Islet of Langerhans (tissue), 1 donor: ENCODE measurements at regions not wholly inside any gene's neighbourhood (a gene's known extent, or its start where the extent isn't known, plus 50 kb on each side); places are given as distances from the start of the nearest gene placed in this dataset.

Source experiments
- FAIRE-seq: peaks from one replicate; lab custom pipeline; 2011; peaks lifted over from hg19 to GRCh38; lab: Jason Lieb, UNC

DNA sequence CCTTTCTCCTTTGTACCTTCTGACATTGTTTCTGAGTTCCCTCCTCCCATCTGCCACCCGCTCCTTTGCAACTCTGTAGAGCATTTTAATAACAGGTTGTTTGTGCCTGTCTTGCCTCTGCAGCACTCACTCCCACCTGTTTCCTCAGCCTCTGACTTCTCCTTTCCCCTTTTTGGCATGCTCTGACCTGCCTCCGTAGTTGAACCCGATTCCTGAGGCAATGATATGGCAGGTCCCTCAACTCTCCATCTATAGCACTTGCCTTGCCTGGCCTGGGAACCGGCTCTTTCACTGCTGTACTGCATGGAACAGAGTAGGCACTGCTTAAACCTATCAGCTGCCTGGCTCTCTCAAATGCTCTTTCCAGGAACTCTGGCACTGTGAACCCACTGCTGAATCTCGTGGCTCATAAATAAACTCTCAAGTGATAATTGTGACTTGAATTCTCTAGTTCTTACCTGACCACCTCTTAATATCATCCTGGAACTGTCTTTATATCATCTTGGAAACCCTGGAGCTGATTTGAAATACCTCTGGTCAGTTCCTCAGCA lies 50.3 kb downstream of the UTRN start:
- no peak for FAIRE-seq

DNA sequence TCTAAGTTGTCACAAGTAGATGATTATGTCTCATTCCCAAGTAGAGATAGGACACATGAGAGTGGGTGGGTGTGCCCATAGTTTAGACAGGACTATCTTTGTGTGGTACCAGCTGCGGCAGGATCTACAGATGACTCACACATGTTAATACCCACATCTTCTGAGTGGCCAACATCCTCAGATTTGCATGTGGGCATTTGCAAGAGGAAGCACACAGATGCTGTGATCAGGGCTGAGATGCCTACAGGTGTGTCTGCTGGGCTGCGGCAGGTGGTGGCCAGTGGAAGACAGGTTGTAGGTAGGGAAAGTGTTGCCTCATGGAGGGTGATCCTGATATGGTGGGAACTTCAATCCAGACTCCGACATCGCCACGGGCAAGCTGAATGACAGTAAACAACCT lies 50.8 kb downstream of the UTRN start:
- FAIRE-seq: no peak

DNA sequence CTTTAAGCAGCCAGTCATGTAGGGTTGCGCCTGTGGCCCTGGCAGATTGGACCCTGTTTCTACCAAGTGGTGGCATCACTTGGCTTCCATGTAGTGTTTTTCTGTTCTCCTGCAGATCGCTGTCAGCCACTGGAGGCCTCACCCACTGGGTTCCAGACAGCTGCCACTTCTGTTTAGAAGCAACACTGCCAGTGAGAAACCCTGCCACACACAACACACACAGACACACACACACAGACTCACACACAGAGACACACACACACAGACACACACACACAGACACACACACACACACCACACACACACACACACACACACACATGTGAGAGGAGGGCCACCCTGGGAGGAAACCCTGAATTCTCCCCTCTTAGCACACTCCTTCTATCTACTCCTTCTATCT lies 51.8 kb downstream of the UTRN start:
- FAIRE-seq: no peak

DNA sequence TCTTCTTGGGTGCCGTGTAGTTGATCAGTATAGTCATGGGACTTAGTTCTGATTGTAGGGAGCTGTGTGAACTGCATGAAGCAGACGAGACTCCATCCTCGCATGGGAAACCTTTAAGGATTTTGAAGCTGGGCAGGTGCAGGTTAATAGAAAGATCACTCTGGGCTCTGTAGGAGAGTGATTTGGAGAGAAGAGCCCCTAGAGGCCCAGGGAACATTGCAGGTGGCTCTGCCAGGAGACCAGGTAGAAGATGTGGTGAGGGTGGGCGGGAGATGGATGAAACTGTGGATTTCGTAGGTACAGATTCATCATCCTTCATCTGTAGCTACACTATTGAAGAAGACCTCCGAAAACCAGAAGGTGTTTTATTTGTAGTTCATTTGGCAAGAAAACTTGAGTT lies 53.3 kb downstream of the UTRN start:
- no peak for FAIRE-seq

DNA sequence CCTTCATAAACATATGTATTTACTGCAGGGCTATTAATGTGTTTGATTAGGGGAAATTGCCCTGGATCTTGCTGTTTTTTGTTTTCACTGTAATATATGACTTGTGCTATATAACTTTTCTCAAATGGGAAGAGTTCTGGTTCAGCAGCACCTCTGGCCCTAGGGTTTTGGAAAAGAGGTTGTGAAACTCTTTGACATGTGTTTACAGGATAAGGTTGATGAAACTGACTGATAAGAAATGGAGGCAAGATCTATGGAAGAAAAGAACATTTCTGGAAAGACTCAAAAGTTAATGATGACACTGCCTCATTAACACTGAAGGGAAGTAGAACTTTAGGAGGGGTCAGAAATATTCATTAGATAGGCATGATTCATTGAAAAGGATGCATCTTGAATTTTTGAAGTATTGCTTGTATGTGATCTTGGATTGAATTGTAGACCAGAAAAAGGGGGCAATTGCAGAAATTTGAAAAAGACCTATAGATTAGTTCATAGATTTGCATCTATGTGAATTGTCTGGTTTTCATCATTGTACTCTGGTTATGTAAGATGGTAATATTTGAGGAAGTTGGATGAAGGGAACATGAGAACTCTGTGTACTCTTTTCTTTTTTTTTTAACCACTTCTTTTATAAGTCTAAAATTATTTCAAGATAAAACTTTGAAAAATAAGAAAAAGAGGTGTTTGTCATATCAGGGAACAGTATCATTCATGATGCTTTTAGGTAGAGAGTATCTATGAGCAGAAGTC lies 54.0 kb downstream of the UTRN start:
- no peak for FAIRE-seq

DNA sequence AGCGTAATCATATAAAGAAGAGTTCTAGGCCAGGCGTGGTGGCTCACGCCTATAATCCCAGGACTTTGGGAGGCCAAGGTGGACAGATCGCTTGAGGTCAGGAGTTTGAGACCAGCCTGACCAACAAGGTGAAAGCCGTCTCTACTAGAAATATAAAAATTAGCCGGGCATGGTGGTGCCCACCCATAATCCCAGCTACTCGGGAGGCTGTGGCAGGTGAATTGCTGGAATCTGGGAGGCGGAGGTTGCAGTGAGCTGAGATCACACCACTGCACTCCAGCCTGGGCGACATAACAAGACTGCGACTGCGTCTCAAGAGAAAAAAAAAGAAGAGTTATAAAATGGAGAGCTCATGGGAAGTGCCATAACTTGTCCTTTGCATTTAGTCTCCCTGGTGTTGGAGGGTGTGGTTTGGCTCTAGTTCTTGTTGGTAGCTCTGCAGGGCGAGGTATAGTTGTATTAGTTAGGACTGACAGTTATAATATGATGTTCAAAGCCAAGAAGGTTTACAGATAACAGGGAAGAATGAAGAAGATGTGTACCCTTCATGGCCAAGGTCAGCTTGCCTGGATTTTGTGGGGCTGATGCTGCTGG lies 54.8 kb downstream of the UTRN start:
- FAIRE-seq: no peak

DNA sequence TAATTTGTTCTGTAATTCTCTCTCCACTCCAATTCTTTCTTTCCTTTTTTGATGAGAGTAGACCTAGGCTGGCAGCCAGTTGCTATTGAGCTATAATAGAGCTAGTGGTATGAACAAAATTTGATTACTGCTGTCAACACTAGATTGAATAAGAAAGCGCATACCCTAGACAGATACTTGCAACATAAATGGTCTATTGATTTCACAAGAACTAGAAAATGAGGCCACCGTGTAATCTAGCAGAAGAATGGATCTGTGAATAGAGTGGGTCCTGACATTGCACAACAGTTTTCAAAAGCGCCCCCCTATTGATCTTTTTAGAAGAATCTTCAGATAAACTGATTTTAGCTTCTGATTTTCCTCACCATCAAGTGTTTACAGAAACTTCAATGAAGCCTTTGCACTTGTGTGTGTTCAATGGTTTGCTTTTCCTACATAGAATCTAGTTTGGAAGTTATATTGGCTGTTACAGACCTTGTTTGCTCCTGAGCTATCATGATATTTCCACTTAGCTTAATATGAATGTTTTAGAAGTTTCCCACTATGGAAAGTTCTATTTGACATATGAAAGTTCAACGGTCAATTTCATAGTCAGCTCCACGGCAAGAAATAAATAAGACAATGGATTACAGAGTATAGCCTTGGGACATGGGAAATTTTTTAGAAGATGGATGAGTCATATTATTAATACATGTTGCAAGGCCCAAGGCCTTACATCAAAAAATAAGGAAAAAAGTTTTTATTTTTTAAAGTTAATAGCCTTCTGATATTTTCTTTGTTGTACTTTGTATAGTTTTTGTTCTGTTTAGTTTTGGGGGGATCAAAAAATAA lies 55.6 kb downstream of the UTRN start:
- FAIRE-seq: peak; percentile 90

DNA sequence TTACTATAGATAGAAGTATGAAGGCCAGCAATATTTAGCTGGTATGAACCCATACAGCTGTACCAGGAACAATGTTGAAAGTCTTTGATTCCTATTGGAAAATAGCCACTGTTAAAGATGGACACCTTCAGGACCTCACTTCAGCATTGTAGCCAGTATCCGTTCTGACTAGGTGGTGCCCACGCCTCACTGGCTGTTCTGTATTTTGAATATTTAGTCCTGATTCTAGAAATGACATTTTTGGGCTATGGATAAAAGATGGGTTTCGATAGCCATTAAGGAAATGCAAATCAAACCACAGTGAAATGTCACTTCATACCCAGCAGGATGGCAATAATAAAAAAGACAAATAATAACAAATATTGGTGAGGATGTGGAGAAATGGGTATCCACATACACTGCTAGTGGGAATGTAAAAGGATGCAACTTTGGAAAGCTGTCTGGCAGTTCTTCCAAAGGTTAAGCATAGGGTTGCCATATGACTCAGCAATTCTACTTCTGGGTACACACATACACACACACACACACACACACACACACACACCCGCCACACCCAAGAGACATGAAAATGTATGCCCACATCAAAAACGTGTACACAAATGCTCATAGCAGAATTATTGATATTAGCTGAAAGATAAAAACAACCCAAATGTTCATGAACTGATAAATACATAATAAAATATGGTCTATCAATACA lies 56.8 kb downstream of the UTRN start:
- FAIRE-seq: no peak

DNA sequence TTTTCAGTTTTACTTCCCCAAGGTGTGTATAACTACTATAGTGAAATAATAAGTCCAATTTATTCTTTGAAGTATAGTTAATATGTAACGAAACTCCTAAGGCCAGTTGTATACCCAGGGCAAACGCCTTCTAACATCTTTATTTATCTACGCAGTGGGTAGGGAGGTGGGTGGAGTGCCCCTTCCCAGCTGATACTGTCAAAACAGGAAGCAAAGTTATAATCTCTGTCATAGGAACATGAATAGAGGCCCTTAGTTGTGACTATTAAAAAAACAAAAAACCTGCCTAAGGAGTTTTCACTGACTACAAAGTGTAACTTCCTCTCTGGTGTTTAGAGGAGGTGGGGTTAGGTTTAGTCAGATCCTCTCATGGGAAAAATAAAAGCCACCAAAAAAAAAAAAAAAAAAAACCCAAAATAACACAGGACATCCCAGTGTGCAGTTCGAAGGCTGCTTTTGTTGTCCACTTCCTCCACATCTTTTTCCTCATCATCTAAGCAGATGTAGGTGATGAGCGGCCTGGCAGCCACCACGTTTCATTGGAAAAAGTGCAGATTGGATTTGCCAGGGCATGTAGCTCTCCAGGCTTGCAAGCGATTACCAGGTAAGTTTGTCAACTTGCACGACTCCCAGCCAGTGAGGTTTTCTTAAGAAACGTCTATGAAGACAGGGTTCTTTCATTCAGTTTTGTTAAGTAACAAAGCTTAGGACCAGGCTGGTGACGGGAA lies 58.7 kb downstream of the UTRN start:
- no peak for FAIRE-seq

DNA sequence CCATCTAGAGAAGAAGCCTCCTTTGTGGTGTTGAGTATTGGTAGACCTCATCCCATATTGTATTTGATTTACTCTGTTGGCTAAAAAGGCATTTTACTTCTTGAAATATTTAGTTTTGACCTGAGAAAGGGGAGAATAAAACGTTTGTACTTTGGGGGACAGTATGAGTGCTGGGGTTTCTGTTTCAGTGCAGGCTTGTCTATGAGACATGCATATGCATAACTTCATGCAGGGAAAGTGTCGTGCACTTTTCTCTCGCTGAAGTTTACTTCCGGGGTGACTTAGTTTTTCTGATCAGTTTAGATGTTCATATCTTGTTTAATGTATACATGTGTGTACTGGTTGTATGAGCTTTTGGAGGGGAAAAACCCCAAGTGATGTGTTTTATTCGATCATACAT lies 59.5 kb downstream of the UTRN start:
- no peak for FAIRE-seq

DNA sequence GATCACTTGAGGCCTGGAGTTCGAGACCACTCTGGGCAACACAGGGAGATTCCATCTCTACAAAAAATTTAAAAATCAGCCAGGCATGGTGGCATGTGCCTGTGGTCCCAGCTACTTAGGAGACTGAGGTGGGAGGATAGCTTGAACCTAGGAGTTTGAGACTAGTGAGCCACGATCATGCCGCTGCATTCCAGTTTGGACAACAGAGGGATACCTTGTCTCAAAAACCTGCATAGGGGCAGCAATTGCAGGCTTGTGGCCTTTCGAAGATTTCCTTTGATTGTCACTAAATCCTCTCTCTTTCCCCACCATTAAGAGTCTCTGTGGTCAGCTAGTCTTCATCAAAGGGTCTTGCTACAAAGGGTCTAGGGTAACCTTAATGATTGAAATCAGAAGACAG lies 60.3 kb downstream of the UTRN start:
- no peak for FAIRE-seq

DNA sequence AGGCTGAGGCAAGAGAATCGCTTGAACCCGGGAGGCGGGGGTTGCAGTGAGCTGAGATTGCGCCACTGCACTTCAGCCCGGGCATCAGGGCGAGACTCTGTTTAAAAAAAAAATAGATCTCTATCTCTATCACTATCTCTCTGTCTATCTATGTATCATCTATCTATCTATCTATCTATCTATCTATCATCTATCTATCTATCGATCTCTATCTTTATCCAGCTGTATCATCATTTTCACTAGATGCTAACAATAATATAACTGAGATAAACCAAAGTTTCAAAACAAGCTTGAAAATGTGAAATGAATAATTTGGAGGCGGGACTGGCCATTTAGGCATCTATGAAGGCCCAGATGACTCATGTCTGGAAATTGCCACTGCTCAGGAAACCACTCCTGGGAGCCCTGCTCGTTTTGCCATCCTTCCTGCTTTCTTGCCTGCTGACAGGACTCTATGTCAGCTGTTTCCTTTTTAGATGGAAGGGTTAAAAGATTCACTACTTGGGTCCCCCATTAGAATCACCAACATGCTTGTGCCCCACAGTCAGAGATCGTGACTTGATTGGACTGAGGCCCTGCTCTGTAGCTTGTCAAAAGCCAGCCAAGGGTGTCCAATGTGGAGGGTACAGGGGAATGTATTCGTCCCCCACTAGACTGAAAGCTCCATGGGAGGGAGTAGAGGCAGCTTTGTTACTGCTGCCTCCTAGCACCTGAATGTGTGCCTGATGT lies 61.7 kb downstream of the UTRN start:
- no peak for FAIRE-seq

DNA sequence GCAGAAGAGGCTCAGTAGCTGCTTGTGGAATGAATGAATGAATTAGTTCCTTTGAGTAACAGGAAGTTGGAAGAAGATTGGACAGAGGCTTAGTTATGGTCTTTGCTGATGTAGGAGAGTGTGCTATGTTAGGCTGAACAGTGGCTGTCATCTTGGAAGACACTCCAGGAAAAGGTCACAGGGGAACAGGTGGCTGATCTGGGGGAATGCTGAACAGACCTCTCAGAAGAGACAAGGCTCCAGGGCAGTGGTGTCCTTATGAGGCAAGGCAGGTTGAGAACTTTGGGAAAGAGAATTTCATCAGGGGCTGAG lies 62.3 kb downstream of the UTRN start:
- FAIRE-seq: no peak

DNA sequence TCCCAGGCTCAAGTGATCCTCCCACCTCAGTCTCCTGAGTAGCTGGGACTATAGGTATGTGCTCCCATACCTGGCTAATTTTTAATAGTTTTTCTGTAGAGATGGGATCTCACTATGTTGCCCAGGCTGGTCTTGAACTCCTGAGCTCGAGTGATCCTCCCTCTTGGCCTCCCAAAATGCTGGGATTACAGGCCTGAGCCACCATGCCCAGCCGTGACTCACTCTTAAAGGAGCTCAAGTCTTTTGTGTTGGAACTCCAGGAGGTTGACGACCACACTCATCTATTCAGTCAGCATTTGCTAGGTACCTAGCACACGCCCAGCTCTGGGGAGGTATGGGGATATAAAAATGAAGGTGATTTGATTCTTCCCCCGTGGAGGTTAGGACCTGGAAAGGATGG lies 62.8 kb downstream of the UTRN start:
- no peak for FAIRE-seq

DNA sequence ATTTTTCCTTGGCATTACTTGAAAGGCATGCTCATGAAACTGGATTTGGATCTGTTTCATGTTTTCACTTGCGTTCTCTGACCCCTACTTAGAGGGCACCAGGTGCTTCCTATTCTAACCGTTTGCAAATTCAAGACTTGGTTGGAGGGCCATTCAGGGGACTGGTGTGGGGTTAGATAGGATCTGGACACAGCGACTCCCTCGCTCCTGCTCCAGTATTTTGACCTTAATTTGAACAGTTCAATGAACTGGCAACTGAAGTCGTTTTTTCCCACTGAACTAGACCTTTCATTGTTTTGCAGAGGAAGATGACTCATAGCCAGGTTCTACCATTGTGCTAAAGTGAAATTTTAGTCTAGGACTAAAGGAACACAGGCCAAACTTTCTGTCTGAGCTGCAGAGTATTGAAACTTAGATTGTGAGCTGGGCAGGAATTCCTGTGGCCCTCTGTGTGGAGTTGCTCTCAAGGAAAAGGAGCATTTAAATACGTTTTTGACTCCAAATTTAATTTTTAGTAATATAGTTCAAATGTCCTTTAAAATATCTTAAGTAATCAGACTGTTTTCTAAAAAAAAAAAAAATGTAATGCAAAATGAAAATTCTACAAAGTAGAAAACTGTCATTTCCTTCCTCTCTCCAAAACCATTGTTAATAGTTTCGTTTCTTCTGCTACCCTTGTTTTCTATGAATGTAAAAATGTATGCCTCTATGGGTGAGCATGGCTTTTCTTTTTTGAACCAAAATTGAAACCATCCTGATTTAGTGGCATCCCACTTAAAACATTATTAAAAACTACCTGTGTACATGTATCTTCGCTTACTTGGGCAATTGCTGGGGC lies 64.8 kb downstream of the UTRN start:
- FAIRE-seq: no peak

DNA sequence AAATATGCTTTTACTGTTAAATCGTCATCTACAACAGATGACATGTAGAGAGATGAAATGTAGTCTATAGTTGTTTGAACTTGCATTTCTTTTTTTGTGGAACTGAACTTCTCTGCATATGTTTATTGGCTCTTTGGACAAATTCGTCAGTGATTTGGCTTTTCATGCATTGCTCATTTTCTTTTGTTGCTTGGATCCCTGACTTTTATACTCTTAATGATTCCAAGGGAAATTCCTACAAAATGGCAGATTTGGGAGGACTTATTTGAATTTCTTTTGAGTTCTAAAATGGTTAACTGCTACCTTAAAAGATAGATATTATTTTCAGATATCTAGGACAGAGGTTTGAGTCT lies 65.4 kb downstream of the UTRN start:
- FAIRE-seq: no peak

DNA sequence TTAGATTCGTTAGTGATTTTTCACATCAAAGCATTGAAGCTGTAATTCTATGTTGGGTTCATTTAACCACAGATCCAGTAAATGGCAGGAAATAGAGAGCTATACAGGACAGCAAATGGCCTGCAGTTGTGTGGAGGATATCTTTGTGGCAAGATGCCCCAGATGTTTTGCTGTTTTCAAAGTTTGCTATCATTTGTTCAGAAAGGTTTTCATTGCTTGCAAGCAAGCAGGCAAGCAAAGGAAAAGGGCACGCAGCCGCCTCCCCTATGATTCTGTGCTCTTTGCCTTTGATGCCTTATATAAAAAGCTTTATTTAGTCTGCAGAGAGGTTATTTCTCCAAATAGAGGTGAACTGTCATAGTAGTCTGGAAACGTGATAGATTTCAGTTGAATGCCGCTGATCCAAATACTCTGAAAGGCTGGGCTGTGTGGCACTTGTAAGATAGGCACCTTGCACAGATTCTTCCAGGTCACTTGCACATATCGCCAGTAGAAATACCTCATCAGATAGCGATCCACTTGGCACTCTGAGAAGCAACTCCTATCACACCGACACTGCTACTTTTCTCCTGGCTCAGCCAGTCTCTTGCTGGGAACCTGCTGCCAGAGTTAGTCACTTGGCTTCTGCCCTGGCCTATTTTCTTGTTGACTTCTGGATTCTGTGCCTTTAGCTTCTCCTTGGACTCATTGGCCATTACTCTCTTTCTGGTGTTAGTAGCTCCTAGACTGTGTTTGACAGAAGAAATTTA lies 66.4 kb downstream of the UTRN start:
- no peak for FAIRE-seq

DNA sequence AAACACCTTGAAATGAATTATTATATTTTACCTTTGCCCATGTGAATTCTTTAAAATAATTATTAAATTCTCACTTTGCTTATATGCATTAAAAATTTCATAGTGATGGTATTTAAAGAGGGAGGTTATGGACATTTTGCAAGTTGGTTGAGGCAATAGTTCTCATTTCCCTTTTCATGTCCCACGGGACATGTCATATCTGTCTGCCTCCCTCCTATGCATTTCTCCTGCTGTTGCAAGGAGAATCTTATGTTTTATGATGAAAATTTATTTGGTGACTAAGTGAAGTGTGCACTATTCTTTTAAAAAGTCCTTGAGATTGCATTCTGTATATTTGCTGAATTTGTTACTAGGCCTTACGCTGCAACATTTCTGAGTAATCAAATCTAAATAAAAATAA lies 67.2 kb downstream of the UTRN start:
- no peak for FAIRE-seq

DNA sequence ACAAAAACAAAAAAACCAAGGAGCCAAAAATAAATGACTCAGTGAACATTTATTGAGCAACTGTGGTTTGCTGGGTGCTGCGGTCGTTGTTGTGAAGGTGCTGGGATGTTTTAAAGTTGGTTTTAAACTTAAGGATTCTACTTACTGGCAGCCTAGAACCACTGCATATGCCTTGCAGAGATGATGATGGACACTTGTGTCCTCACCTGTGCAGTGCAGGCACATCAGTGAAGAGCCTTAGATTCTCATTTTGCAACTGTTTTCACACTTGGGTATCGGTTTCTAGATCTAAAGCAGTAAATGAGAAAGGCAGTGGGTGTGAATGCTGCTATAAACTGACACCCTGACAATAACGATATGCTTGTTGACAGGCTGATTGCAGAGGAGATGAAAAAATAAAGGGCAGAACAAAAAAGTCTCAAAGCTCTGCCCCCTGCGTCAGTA lies 68.8 kb downstream of the UTRN start:
- FAIRE-seq: no peak

DNA sequence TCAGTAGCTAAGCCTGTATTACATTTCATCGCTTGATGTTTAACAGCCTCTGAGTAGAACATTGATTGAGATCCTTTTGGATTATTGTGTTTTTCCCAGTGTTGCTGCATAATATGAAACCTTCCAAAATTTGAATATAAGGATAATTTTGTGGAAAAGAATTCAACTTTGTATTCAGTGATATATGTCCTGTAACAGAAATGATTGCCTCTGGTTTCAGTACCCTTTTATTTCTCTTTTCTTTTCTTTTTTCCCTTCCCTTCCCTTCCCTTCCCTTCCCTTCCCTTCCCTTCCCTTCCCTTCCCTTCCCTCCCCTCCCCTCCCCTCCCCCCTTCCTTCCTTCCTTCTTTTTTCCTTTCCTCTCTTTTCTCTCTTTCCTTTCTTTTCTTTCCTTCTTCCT lies 74.6 kb downstream of the UTRN start:
- FAIRE-seq: no peak
